H54 (cell line): ENCODE measurements at regions not wholly inside any gene's neighbourhood (a gene's known extent, or its start where the extent isn't known, plus 50 kb on each side); places are given as distances from the start of the nearest gene placed in this dataset.

Source experiments
- DNase-seq: peaks from one replicate; pipeline ENCODE4 v3.0.0; 2011; ENCODE audit warnings: low spot score, mixed read lengths; ENCODE audit not compliant: insufficient read length
- FAIRE-seq: peaks from 3 replicates; lab custom pipeline; 2011; peaks lifted over from hg19 to GRCh38; lab: Jason Lieb, UNC
- POLR2A ChIP-seq: IDR thresholded peaks from 2 replicates; pipeline ENCODE4 v1.6.1; 2011; ENCODE audit warnings: low read depth, mild to moderate bottlenecking, low read length

DNA sequence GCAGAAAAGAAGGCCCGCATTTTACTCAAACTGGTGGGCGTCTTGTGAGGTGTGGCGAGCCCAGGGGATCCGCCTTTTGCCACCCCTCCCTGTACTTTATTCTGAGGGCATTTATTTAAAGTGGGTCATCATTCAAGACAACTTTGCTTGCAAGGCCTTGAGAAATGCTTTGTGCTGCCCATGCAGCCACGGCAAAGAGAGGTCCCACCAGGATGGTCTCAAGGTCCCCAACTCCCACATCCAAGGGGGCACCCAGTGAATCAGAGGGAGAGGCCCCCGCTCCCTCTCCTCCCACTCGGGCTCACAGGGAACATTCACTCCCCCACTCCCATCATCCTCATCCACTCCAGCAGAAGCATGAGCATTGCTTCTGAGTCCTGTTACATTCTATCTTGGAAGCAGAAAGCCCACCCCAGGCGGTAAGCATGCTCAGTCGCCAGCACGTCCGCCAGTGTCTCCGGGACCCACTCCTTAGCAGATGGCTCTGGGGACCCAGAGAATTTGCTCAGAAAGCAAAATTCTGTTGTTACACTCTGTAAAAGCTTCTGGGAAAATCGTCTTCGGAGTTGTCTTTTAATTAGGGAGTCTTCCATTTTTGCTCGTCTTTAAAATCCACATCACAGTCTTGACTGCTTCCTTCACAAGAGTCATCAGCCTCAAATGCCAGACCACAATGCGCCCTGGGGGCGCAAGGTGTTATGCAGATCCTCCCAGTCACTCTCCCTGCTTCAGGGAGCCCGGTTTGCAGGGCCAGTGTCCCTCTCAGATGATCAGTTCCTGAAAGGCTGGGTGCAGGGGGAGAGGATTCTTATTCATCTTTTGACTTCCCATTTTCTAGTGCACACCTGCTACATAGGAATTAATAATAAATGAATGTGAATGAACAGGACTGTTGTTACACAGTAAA, 99.4 kb upstream of the NCK2 start:
- no peak for TF ChIP-seq POLR2A
- DNase-seq (no peak), FAIRE-seq (no peak)

DNA sequence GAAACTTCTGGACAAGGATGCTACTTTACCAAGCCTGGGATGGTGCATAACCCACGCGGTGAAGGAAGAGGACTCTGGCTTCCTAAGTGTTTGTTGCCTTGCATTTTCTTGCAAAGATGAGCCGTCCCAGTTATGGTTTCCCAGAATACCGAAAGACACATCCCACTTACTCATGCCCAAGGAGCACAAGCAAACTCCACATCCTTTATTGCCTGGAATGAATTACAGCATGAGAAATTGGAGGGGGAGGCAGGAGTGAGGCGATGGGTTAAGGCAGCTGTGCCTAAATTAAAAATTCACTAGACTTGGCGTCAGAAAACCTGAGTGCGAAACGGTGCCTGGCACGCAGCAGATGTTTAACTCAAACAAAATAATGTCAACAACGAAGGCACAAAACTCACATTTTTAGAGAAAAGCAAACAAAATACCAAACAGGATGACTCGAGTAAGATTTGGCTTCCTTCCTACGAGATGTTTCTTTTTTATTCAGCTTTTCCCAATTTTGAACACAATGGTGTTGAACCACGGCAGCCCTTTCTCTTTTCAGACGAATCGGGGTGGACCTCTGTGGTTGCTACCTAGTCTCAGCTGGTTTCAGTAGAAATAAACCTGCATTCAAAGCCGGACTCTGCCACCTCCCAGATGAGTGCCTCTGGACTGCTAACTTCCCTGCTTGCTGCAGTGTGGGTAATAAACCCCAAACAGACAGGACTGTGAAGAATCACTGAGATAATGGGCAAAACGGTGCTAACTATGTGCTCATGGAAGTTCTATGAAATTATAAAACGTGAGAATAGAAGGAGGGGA, 100.3 kb upstream of the NCK2 start:
- FAIRE-seq (no peak), DNase-seq (no peak)
- no peak for TF ChIP-seq POLR2A

DNA sequence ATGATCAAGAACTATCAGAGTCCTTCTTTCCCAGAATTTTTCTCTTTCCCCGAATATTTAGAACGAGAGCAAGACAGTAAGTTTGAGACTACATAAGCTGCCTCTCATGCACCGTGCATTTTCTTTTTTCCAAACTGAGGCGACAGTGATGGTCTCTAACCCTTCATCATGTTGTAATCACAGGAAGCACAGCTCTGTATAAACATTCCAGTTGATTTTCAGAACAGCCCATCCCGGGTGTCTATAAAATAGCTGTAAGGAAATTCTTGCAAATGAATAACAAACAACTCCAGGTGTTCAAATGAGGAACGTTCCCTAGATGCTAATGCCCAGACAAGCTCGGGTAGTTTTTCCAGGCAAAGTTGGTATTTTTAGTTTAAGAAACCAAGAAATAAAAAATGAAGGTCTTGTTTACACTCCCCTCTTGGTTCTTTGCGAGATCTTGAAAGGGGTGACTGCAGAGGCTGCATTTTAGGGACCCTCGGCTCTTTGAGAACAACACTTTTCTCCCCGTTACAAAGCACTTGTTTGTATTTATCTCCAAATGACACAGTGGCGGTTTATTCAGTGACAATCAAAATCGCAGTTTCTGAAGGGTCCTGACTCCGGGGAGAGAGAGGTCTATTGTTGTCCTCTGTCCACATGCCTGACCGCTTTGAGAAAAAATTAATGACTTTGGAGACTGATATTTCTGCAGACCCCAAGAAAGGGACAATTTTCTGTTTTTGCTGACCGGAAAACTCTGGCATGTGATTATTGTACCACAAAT, 101.1 kb upstream of the NCK2 start:
- FAIRE-seq (no peak), DNase-seq (no peak)
- TF ChIP-seq POLR2A, result no peak

DNA sequence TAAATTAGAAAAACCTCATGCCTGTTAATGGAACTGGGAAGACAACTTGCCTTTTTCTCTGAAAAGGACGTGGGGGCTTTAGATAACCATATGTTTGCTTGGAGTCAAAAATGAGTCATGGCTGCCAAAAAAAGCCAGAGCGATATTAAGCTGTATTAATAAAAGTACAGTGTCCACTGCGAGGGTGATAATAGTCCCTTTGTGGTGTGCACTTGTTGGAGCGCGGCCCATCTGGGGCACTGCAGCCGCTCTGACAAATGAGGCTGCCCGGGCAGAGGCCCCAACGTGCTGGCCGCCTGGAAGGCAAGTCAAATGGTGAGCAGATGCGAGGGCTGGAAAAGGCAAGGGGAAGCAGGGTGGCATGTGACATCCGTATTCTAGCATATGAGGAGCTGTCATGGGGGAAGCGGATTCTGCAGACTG, 103.3 kb upstream of the NCK2 start:
- no peak for TF ChIP-seq POLR2A
- DNase-seq (no peak), FAIRE-seq (no peak)

DNA sequence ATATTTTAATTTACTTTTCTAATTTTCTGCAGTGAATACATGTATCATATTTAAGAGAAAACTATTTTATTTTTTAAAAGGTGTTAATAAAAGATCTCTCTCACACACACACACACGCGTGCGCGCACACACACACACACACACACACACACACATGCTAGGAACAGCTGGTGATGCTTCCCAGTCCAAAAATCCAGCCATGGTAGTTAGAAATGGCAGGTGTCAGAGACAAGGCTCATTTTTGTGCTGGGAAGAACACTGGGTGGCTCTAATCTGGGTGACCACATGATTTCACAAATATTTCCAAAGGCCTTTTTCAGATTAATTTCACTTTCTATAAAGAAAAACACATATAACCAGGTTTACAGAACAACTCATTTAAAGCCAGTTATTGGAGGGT, 104.5 kb upstream of the NCK2 start:
- no peak for TF ChIP-seq POLR2A
- DNase-seq (no peak), FAIRE-seq (no peak)

DNA sequence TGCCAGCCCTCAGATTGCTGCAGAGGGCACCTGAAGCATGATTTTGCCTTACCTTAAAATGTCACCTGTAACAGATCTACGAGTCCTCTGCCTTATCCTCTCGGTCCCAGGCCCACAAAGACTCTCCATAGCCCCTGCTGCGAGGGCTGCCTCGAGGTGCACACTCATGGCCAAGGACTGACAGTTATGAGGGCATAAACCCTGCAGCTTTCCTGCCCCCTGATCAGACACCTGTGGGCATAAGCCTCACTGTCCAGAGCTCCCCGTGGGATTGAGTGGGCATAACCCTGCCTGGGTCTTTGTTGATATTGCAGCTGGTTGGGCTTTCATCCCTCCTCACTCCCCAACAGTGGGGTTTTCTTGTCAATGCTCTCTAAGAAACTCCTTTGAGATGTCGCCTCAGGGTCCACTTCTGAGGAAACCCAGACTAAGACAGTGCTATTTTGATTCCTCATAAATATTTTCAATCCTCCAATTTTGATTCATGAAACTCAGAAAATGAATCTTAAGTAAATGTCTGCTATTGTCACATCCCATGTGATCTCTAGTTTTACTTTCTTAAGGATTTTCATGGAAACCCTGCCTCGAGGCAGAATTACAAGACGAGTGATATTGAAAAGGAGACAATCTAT, 108.5 kb upstream of the NCK2 start:
- no peak for DNase-seq
- no peak for FAIRE-seq
- TF ChIP-seq POLR2A, result no peak

DNA sequence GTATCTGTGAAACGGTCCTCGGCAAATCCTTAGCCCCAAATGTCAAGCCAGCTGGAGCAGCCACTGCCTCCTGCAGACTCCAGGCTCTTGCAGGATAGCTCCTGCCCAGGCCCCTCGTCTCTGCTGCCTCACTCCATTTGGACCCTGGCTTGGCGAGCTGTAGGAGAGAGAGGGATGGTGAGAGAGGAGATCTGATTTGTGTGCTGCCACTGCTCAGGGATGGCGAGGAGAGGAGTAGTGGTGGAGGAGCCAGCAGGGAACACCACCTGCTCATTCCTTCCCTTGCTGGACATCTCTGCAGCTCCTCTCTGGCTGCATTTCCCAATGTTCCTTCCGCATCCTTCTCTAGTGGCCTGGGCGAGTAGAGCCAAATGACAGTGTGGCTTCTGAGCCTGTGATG, 109.1 kb upstream of the NCK2 start:
- no peak for DNase-seq
- no peak for FAIRE-seq
- TF ChIP-seq POLR2A, result no peak

DNA sequence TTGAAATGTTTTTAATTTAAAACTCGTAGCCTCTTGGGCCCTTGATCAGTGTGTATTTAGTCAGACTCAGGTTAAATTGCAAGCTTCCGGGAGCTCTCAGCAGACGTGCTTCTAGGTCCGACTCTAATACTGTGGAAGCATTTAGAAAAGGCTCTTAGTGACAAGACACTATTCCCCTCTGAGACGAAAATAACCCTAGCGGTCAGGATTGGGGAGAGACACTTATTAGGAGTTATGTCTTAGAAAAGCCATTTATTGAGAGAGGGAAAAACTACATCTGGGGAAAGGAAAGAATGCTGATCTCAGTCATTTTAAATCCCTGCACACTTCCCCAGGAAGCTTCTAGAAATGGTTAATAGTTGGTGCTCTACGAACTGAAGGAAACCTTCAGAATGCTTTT, 110.5 kb upstream of the NCK2 start:
- FAIRE-seq, result no peak
- DNase-seq, result no peak
- TF ChIP-seq POLR2A, result no peak

DNA sequence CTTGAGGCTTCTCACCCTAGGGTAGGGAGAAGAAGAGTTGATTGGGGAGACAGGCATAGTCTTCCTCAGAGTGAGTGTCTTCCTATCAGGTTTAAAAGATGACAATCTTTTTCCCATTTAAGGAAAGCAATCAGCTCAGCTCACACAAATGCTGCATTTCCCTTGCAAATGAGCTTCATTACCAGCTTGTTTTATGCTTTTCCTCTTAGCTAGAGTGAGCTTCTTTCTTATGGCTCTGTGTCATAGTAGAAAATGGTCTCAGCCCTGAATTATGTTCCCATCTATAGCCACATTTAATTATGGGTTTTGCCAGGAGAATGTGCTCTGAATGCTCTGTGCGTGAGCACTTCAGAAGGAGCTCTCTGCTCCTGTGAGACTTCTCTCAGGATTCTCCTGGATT, 112.8 kb upstream of the NCK2 start:
- no peak for DNase-seq
- FAIRE-seq, result no peak
- TF ChIP-seq POLR2A, result no peak

DNA sequence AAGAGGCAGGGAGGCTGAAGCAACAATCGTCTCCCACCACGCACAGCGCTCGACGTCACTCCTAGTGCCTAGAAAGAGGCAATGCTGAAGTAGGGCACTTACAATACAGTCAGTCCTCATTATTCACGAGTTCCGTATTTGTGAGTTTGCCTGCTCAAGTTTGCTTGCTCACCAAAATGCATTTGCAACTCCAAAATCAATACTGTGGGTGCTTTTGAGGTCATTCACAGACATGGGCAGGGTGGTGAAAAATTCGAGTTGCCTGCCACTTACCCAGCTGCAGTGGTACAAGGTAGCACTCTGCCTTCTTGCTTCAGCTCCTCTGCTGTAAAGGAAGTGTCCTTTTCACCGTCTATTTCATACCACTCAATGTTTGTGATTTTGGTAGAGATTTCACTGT, 113.7 kb upstream of the NCK2 start:
- no peak for TF ChIP-seq POLR2A

DNA sequence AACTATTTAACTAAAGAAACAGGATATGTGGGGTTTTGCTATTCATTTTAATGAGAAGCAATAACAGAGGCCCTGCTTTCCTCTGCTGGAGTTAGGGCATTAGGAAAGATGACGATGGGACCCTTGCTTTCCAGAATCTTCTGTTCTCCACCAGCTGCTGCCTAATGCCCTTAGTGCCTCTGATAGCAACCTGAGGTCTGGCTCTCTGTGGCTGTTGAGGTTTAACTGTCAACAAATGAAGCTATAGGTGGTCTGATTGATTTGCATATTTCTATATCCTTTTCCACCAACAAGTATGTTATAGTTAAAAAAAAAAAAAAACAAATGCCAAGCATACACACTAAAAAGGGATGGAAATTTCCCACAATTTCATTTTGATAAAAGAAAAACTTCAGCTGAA, 115.1 kb upstream of the NCK2 start:
- DNase-seq (no peak), FAIRE-seq (no peak)
- TF ChIP-seq POLR2A, result no peak

More for the DNA sequence above, 113.7 kb upstream of the NCK2 start:
- DNase-seq, result no peak
- FAIRE-seq, result no peak

DNA sequence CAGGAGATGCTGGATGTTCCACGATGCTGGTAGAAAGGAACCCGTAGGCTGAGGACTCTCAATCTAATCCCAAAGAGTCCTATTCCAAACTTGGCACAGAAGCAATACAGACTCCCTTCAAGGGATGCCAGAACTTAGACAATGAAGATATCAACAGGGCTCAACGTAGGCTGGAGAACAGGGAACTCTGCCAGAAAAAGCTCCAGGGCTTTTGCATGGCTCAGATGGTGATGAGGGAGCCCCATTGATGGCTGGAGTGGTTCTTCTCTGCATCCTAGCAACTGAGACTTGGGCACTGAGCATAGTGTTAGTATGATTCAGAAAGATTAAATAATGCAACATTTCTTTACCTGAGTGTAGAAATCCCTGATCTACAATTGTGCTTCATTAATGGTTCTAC, 117.2 kb upstream of the NCK2 start:
- no peak for FAIRE-seq
- TF ChIP-seq POLR2A, result no peak

DNA sequence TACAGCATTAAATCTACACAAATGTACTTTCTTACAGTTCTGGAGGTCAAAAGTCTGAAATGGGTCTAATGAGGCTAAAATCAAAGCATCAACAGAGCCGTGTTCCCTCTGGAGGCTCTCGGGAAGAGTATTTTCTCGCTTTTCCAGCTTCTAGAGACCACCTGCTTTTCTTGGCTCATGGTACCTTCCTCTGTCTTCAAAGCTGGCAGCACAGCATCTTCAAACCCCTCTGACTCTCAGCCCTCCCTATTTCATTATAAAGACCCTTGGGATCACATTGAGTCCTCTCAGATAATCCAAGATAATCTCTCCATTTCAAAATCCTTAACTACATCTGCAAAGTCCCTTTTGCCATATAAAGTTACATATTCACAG, 117.8 kb upstream of the NCK2 start:
- DNase-seq, result no peak
- TF ChIP-seq POLR2A, result no peak
- no peak for FAIRE-seq

More for the DNA sequence above, 117.2 kb upstream of the NCK2 start:
- DNase-seq, result no peak
